H1 (cell line): ENCODE measurements at regions not wholly inside any gene's neighbourhood (a gene's known extent, or its start where the extent isn't known, plus 50 kb on each side); places are given as distances from the start of the nearest gene placed in this dataset.

Experiments
- MAFK ChIP-seq: IDR thresholded peaks from 2 replicates; pipeline ENCODE4 v1.6.1; 2012; ENCODE audit warnings: low read depth, mild to moderate bottlenecking, improper control_type of control experiment, low read length
- POLR2AphosphoS5 ChIP-seq: IDR thresholded peaks from 2 replicates; pipeline ENCODE4 v1.6.1; 2011; ENCODE audit warnings: low read depth, low read length
- RFX5 ChIP-seq: IDR thresholded peaks from 2 replicates; pipeline ENCODE4 v1.6.1; 2011; ENCODE audit warnings: low read depth, low read length, improper control_type of control experiment, borderline replicate concordance
- TAF7 ChIP-seq: optimal IDR thresholded peaks from 2 replicates; pipeline ENCODE3; 2011; ENCODE audit warnings: low read depth, mild to moderate bottlenecking, inconsistent platforms, low read length, moderate library complexity, borderline replicate concordance
- TF ChIP-seq, protein P1 (sequence below): IDR thresholded peaks from 2 replicates; pipeline ENCODE4 v1.6.1; 2012; ENCODE audit warnings: low read length, inconsistent platforms

DNA sequence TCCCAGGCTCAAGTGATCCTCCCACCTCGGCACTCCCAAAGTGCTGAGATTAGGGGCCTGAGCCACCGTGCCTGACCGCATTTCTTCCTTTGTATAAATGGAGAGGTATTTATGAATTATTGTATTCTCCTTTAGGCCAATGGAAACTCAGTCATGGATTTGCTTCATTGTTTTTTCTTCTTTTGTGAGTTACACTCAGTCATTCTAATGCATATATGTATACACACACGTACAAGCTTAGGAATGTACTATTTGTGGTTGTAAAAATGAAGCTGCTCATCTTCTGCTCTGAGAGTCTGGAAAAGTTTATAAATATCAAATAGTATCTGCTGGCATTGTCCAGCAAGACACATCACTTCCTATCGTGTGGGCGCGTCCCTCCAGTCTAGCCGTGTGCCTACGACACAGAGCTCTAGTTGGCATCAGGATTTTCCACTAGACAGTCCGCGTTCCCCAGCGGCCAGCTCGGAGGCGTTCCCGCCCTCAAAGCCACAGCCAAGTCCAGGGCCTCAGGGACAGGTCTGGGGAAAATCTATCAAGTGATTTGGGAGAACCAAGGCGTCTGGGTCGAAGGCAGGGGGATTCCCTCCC is 215.2 kb downstream of the NFATC2 start (continued):
- TF ChIP-seq POLR2AphosphoS5 (no peak), RFX5 (no peak), TAF7 (no peak), MAFK (no peak)
- TF ChIP-seq, protein P1, sequence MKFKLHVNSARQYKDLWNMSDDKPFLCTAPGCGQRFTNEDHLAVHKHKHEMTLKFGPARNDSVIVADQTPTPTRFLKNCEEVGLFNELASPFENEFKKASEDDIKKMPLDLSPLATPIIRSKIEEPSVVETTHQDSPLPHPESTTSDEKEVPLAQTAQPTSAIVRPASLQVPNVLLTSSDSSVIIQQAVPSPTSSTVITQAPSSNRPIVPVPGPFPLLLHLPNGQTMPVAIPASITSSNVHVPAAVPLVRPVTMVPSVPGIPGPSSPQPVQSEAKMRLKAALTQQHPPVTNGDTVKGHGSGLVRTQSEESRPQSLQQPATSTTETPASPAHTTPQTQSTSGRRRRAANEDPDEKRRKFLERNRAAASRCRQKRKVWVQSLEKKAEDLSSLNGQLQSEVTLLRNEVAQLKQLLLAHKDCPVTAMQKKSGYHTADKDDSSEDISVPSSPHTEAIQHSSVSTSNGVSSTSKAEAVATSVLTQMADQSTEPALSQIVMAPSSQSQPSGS = no peak
